Endothelial cell (in vitro differentiated cells): ENCODE measurements at regions not wholly inside any gene's neighbourhood (a gene's known extent, or its start where the extent isn't known, plus 50 kb on each side); places are given as distances from the start of the nearest gene placed in this dataset.

Experiments
- DNase-seq: peaks from one replicate; pipeline ENCODE4 v3.0.0; 2021; ENCODE audit warnings: low spot score
- H3K27ac Mint-ChIP-seq: one replicate; pipeline ENCODE4 v1.8.0; 2021; ENCODE audit warnings: mixed read lengths, inconsistent platforms; ENCODE audit not compliant: unreplicated experiment
- H3K27me3 Mint-ChIP-seq: one replicate; pipeline ENCODE4 v1.8.0; 2021; ENCODE audit warnings: mild to moderate bottlenecking, moderate library complexity, mixed read lengths, inconsistent platforms; ENCODE audit not compliant: unreplicated experiment
- H3K36me3 Mint-ChIP-seq: one replicate; pipeline ENCODE4 v1.8.0; 2021; ENCODE audit warnings: mild to moderate bottlenecking, low read depth, mixed read lengths, inconsistent platforms; ENCODE audit not compliant: unreplicated experiment
- H3K4me1 Mint-ChIP-seq: one replicate; pipeline ENCODE4 v1.8.0; 2021; ENCODE audit warnings: mild to moderate bottlenecking, mixed read lengths, inconsistent platforms; ENCODE audit not compliant: unreplicated experiment
- H3K4me3 Mint-ChIP-seq: one replicate; pipeline ENCODE4 v1.8.0; 2021; ENCODE audit warnings: mild to moderate bottlenecking, mixed read lengths, inconsistent platforms; ENCODE audit not compliant: unreplicated experiment
- H3K9me3 Mint-ChIP-seq: one replicate; pipeline ENCODE4 v1.8.0; 2021; ENCODE audit warnings: mixed read lengths, inconsistent platforms; ENCODE audit not compliant: unreplicated experiment
- CTCF ChIP-seq: fragments of 200-600 bp; sonication (generic); IDR thresholded peaks from one replicate; pipeline ENCODE4 v1.5.0; 2021; ENCODE audit warnings: antibody characterized with exemption; ENCODE audit not compliant: unreplicated experiment

GRCh38 chr2:147198651-147199171 is 646.1 kb upstream of the ACVR2A start:
- no peak overlapping the region for H3K4me3 Mint-ChIP-seq
- no peaks in the 10 kb centered on the region for H3K27me3 Mint-ChIP-seq
- H3K4me1 Mint-ChIP-seq, result no peaks in the 10 kb centered on the region
- no peak for DNase-seq
- H3K36me3 Mint-ChIP-seq, result no peaks in the 10 kb centered on the region
- TF ChIP-seq CTCF, result no peak
- no peak overlapping the region for H3K27ac Mint-ChIP-seq
- no peaks in the 10 kb centered on the region for H3K9me3 Mint-ChIP-seq

GRCh38 chr2:147197754-147198483 is 646.9 kb upstream of the ACVR2A start:
- Mint-ChIP-seq H3K9me3 (no peaks in the 10 kb centered on the region), H3K36me3 (no peaks in the 10 kb centered on the region), H3K27me3 (no peaks in the 10 kb centered on the region), H3K4me1 (no peaks in the 10 kb centered on the region), H3K4me3 (no peak overlapping the region), H3K27ac (no peak overlapping the region)
- DNase-seq, result no peak
- no peak for TF ChIP-seq CTCF

- Mint-ChIP-seq H3K36me3 (no peaks in the 10 kb centered on the region), H3K27me3 (peaks cover 2% of the 10 kb centered on the region), H3K9me3 (no peaks in the 10 kb centered on the region), H3K4me3 (no peak overlapping the region), H3K27ac (no peak overlapping the region), H3K4me1 (peaks cover 3% of the 10 kb centered on the region)
- TF ChIP-seq CTCF, result no peak
- no peak for DNase-seq
Observed at GRCh38 chr2:147182260-147182659, 662.6 kb upstream of the ACVR2A start.

GRCh38 chr2:147181351-147182029 is 663.3 kb upstream of the ACVR2A start:
- Mint-ChIP-seq H3K36me3 (no peaks in the 10 kb centered on the region), H3K4me3 (no peak overlapping the region), H3K4me1 (peaks cover 3% of the 10 kb centered on the region), H3K27me3 (peaks cover 2% of the 10 kb centered on the region), H3K27ac (no peak overlapping the region), H3K9me3 (no peaks in the 10 kb centered on the region)
- no peak for DNase-seq
- TF ChIP-seq CTCF, result no peak
